IMR-90 (cell line): ENCODE measurements at regions not wholly inside any gene's neighbourhood (a gene's known extent, or its start where the extent isn't known, plus 50 kb on each side); places are given as distances from the start of the nearest gene placed in this dataset.

Source experiments
- ATAC-seq: fragments of 200-7000 bp; cut with Tn5 transposase; 2 replicates; pipeline ENCODE4 v1.9.1; 2020; ENCODE audit warnings: low read depth, mild to moderate bottlenecking, moderate library complexity
- BruUV-seq: library from RNA; stranded (reverse); fragments of 400-500 nt; replicated peaks from 2 replicates; lab custom pipeline; 2021; lab: Mats Ljungman, UMichigan
- CTCF ChIA-PET: fragments of 300-600 bp; formaldehyde crosslinking; extraction: SDS; loops from one replicate; lab custom pipeline; 2021; ENCODE audit warnings: antibody characterized with exemption; lab: Yijun Ruan, JAX
- POLR2A ChIA-PET: fragments of 300-600 bp; sonication (Branson Sonifier 250); formaldehyde crosslinking; loops from one replicate; lab custom pipeline; 2022; ENCODE audit warnings: antibody characterized with exemption; ENCODE audit not compliant: unreplicated experiment; lab: Charles Lee
- DNase-seq: peaks from one replicate; pipeline ENCODE4 v3.0.0; 2013
- H2AFZ ChIP-seq: replicated peaks from 2 replicates; pipeline ENCODE3; 2013; ENCODE audit warnings: low read length, mild to moderate bottlenecking; ENCODE audit not compliant: poor library complexity
- H2AK5ac ChIP-seq: 2 replicates; pipeline ENCODE4 v1.6.1; 2013; ENCODE audit warnings: low read depth, low read length, inconsistent platforms
- H2AK9ac ChIP-seq: replicated peaks from 2 replicates; pipeline ENCODE3; 2013; ENCODE audit warnings: mild to moderate bottlenecking, low read depth, low read length, moderate library complexity; ENCODE audit not compliant: poor library complexity
- H2BK120ac ChIP-seq: 2 replicates; pipeline ENCODE4 v1.6.1; 2013; ENCODE audit warnings: low read depth, low read length, inconsistent platforms
- H2BK15ac ChIP-seq: 3 replicates; pipeline ENCODE4 v1.6.1; 2013; ENCODE audit warnings: low read depth, low read length, inconsistent platforms
- H2BK20ac ChIP-seq: 2 replicates; pipeline ENCODE4 v1.6.1; 2013; ENCODE audit warnings: low read depth, mild to moderate bottlenecking, inconsistent platforms, low read length, moderate library complexity
- H2BK5ac ChIP-seq: 2 replicates; pipeline ENCODE4 v1.6.1; 2013; ENCODE audit warnings: mild to moderate bottlenecking, low read depth, low read length, inconsistent platforms; ENCODE audit not compliant: poor library complexity, severe bottlenecking
- H3K14ac ChIP-seq: replicated peaks from 2 replicates; pipeline ENCODE4 v1.6.1; 2013; ENCODE audit warnings: low read depth, low read length, inconsistent platforms
- H3K18ac ChIP-seq: 2 replicates; pipeline ENCODE4 v1.6.1; 2013; ENCODE audit warnings: low read depth, low read length, control low read depth
- H3K23ac ChIP-seq: 2 replicates; pipeline ENCODE4 v1.6.1; 2013; ENCODE audit warnings: low read depth, low read length, inconsistent platforms
- H3K27ac ChIP-seq: 2 replicates; pipeline ENCODE4 v1.5.1; 2013; ENCODE audit warnings: mild to moderate bottlenecking, control low read depth, low read length; ENCODE audit not compliant: insufficient read depth
- H3K27me3 ChIP-seq: 2 replicates; pipeline ENCODE4 v1.6.1; 2013; ENCODE audit warnings: low read length; ENCODE audit not compliant: control insufficient read depth, insufficient read depth
- H3K36me3 ChIP-seq: 2 replicates; pipeline ENCODE4 v1.6.1; 2013; ENCODE audit warnings: low read length, mixed read lengths; ENCODE audit not compliant: control insufficient read depth, insufficient read depth
- H3K4ac ChIP-seq: 2 replicates; pipeline ENCODE4 v1.6.1; 2013; ENCODE audit warnings: low read depth, low read length, inconsistent platforms
- H3K4me1 ChIP-seq: 2 replicates; pipeline ENCODE4 v1.6.1; 2013; ENCODE audit warnings: low read length, mixed read lengths; ENCODE audit not compliant: control insufficient read depth, insufficient read depth
- H3K4me2 ChIP-seq: 2 replicates; pipeline ENCODE4 v1.6.1; 2013; ENCODE audit warnings: low read depth, mild to moderate bottlenecking, control low read depth, low read length, moderate library complexity
- H3K4me3 ChIP-seq: 2 replicates; pipeline ENCODE4 v1.5.1; 2013; ENCODE audit warnings: low read depth, mild to moderate bottlenecking, control low read depth, low read length, moderate library complexity; ENCODE audit not compliant: insufficient read depth
- H3K56ac ChIP-seq: 2 replicates; pipeline ENCODE4 v1.6.1; 2013; ENCODE audit warnings: low read length, inconsistent platforms; ENCODE audit not compliant: insufficient read depth; ENCODE audit errors: extremely low read depth
- H3K79me1 ChIP-seq, 2 experiments: 2 replicates each; pipeline ENCODE4 v1.6.1; 2013; ENCODE audit warnings: low read length in 2 of 2, inconsistent platforms in 1 of 2, low read depth in 1 of 2
- H3K9ac ChIP-seq: 2 replicates; pipeline ENCODE4 v1.6.1; 2013; ENCODE audit warnings: low read depth, low read length, control low read depth
- H3K9me1 ChIP-seq: 2 replicates; pipeline ENCODE4 v1.6.1; 2013; ENCODE audit warnings: low read length, inconsistent platforms; ENCODE audit not compliant: insufficient read depth
- H3K9me3 ChIP-seq: 2 replicates; pipeline ENCODE4 v1.6.1; 2013; ENCODE audit warnings: low read length; ENCODE audit not compliant: control insufficient read depth, insufficient read depth
- H4K20me1 ChIP-seq: 2 replicates; pipeline ENCODE4 v1.6.1; 2013; ENCODE audit warnings: low read length, inconsistent platforms; ENCODE audit not compliant: insufficient read depth
- H4K5ac ChIP-seq: 2 replicates; pipeline ENCODE4 v1.6.1; 2013; ENCODE audit warnings: mild to moderate bottlenecking, low read depth, low read length, control low read depth
- H4K8ac ChIP-seq, 2 experiments: 2 replicates each; pipeline ENCODE4 v1.6.1; 2013; ENCODE audit warnings: low read depth in 2 of 2, low read length in 2 of 2, control low read depth in 1 of 2, inconsistent platforms in 1 of 2
- H4K91ac ChIP-seq: 2 replicates; pipeline ENCODE4 v1.6.1; 2013; ENCODE audit warnings: low read depth, low read length, inconsistent platforms; ENCODE audit not compliant: insufficient read depth
- CHD1 ChIP-seq: IDR thresholded peaks from 2 replicates; pipeline ENCODE4 v1.6.1; 2012; ENCODE audit warnings: low read depth, low read length, improper control_type of control experiment
- FOS ChIP-seq: fragments of 150-350 bp; IDR thresholded peaks from 2 replicates; pipeline ENCODE4 v1.6.1; 2016; ENCODE audit warnings: low read depth, low read length
- MAFK ChIP-seq: IDR thresholded peaks from 2 replicates; pipeline ENCODE4 v1.6.1; 2012; ENCODE audit warnings: low read depth, low read length, improper control_type of control experiment
- MAZ ChIP-seq: IDR thresholded peaks from 2 replicates; pipeline ENCODE4 v1.6.1; 2012; ENCODE audit warnings: low read depth, mild to moderate bottlenecking, low read length, improper control_type of control experiment, moderate library complexity, borderline replicate concordance
- NFE2L2 ChIP-seq: fragments of 150-350 bp; IDR thresholded peaks from 2 replicates; pipeline ENCODE4 v1.6.1; 2016; ENCODE audit warnings: low read depth, mild to moderate bottlenecking, low read length
- RAD21 ChIP-seq: IDR thresholded peaks from 2 replicates; pipeline ENCODE4 v1.6.1; 2012; ENCODE audit warnings: low read length, improper control_type of control experiment
- USF2 ChIP-seq: fragments of 150-350 bp; IDR thresholded peaks from 2 replicates; pipeline ENCODE4 v1.6.1; 2017; ENCODE audit warnings: mild to moderate bottlenecking, antibody characterized with exemption, low read length, low read depth
- WGBS, 2 experiments: methylation state at CpG; one replicate each; pipeline versions ENCODE4 v1.1.5 to v1.1.7; 2013; ENCODE audit warnings: missing lambda C conversion rate in 2 of 2; ENCODE audit not compliant: insufficient read length in 1 of 2; ENCODE audit errors: extremely low coverage in 2 of 2; 5-methylcytosine and 5-hydroxymethylcytosine counted together
- dilution Hi-C: fragments of 300-500 bp; cut with HindIII; formaldehyde crosslinking; loops from one replicate; pipeline ENCODE4 v1.14.3; 2018; ENCODE audit warnings: low sequenced_read_pairs; ENCODE audit not compliant: unreplicated experiment
- in situ Hi-C: fragments of 300-500 bp; cut with MboI; formaldehyde crosslinking; loops from 3 replicates; pipeline ENCODE4 v1.14.3; 2019; ENCODE audit warnings: low sequenced_read_pairs, inconsistent platforms, mixed read lengths
- intact Hi-C: fragments of 100-400 bp; cut with micrococcal nuclease; formaldehyde crosslinking; loops from 2 replicates; pipeline ENCODE4 v1.10.0; 2022
- TF ChIP-seq, protein P1 (sequence below): conservative IDR thresholded peaks from 2 replicates; pipeline ENCODE4 v1.5.1; 2012; ENCODE audit warnings: mild to moderate bottlenecking, low read depth, low read length, improper control_type of control experiment
- TF ChIP-seq, protein P2 (sequence below): fragments of 150-350 bp; IDR thresholded peaks from 2 replicates; pipeline ENCODE4 v1.6.1; 2016; ENCODE audit warnings: low read depth, mild to moderate bottlenecking, low read length, moderate library complexity, borderline replicate concordance

DNA sequence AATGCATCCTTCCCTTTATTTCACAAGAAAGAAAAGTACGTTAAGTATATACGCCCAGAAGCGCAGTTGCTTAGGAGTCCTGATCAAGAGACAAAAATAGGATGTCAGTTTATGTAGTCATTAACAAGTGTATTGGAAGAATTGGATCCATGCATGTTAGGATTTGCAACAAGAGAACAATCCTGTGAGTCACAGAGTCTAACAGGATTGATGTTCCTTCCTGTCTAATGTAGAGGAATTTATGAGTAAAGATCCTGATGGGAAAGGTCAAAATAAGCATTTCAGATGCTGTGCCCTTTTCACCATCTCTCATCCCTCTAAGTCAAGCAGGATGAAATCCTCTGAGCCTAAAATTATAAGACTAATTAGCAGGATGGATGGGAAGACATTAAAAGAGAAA is 406.0 kb upstream of the GRIA1 start:
- DNase-seq = no peak

More for the DNA sequence above, 406.0 kb upstream of the GRIA1 start:
- no peak overlapping the region for H3K4me2 ChIP-seq
- ChIA-PET CTCF (no interaction called here), POLR2A (no interaction called here)
- no peaks in the 10 kb centered on the region for H3K27me3 ChIP-seq
- H2AK9ac ChIP-seq = no peak overlapping the region
- no peak overlapping the region for H2AFZ ChIP-seq
- H3K4ac ChIP-seq = no peak overlapping the region
- no peak overlapping the region for H3K18ac ChIP-seq
- no peaks in the 10 kb centered on the region for H3K4me1 ChIP-seq
- no peaks in the 10 kb centered on the region for H4K20me1 ChIP-seq
- H3K56ac ChIP-seq = no peak overlapping the region
- no peaks in the 10 kb centered on the region for H3K36me3 ChIP-seq
- H3K27ac ChIP-seq = no peak overlapping the region
- H3K9ac ChIP-seq = no peak overlapping the region
- H3K14ac ChIP-seq = no peak overlapping the region
- H4K91ac ChIP-seq = no peak overlapping the region
- H2BK120ac ChIP-seq = no peak overlapping the region
- no peak for TF ChIP-seq MAFK
- TF ChIP-seq MAZ = no peak
- TF ChIP-seq, protein P1, sequence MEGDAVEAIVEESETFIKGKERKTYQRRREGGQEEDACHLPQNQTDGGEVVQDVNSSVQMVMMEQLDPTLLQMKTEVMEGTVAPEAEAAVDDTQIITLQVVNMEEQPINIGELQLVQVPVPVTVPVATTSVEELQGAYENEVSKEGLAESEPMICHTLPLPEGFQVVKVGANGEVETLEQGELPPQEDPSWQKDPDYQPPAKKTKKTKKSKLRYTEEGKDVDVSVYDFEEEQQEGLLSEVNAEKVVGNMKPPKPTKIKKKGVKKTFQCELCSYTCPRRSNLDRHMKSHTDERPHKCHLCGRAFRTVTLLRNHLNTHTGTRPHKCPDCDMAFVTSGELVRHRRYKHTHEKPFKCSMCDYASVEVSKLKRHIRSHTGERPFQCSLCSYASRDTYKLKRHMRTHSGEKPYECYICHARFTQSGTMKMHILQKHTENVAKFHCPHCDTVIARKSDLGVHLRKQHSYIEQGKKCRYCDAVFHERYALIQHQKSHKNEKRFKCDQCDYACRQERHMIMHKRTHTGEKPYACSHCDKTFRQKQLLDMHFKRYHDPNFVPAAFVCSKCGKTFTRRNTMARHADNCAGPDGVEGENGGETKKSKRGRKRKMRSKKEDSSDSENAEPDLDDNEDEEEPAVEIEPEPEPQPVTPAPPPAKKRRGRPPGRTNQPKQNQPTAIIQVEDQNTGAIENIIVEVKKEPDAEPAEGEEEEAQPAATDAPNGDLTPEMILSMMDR = no peak
- no peak for TF ChIP-seq FOS
- TF ChIP-seq, protein P2, sequence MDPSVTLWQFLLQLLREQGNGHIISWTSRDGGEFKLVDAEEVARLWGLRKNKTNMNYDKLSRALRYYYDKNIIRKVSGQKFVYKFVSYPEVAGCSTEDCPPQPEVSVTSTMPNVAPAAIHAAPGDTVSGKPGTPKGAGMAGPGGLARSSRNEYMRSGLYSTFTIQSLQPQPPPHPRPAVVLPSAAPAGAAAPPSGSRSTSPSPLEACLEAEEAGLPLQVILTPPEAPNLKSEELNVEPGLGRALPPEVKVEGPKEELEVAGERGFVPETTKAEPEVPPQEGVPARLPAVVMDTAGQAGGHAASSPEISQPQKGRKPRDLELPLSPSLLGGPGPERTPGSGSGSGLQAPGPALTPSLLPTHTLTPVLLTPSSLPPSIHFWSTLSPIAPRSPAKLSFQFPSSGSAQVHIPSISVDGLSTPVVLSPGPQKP = no peak
- TF ChIP-seq RAD21 = no peak
- no peak for TF ChIP-seq CHD1
- TF ChIP-seq USF2 = no peak
- TF ChIP-seq NFE2L2 = no peak
- in situ Hi-C loops = no loop called here
- no peak overlapping the region for H3K4me3 ChIP-seq
- H2AK5ac ChIP-seq = no peak overlapping the region
- H2BK20ac ChIP-seq = no peak overlapping the region
- H3K9me3 ChIP-seq = peaks cover 10% of the 10 kb centered on the region
- H2BK5ac ChIP-seq = no peak overlapping the region
- intact Hi-C loops = no loop called here
- no peaks in the 10 kb centered on the region for H3K79me1 ChIP-seq
- dilution Hi-C loops = no loop called here
- H2BK15ac ChIP-seq = no peak overlapping the region
- 100% methylated on average over 1 of the region's 3 CpGs; no CpG with 5 or more reads in 1 of the 2 experiments for WGBS, 2 experiments
- no peak overlapping the region for H3K23ac ChIP-seq
- no peak for ATAC-seq
- no peaks in the 10 kb centered on the region for H3K9me1 ChIP-seq
- no peak overlapping the region for H4K5ac ChIP-seq
- BruUV-seq = no TSS peak
- no peak overlapping the region for H4K8ac ChIP-seq
